Medulla oblongata (tissue), 1 donor: ENCODE measurements at regions not wholly inside any gene's neighbourhood (a gene's known extent, or its start where the extent isn't known, plus 50 kb on each side); places are given as distances from the start of the nearest gene placed in this dataset.

Source experiments
- DNase-seq: peaks from one replicate; pipeline ENCODE4 v3.0.0-alpha.2; 2015; ENCODE audit errors: extremely low spot score

DNA sequence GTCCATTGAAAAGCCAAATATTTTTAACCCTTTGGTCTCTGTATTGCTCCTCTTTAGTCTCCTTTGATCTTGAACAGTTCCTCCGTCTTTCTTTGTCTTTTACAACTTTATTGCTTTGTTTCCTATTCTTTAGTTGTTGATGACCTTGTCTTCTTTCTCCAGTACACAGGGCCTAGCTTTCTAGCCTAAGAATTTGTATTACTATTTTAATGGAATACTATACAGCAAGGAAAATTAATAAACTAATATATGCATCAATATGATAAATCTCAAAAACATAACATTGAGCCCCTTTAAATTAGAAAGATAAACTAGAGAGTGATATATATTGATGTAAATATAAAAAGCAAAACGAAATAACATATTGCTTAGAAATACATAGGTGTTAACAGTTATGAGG lies 88.7 kb downstream of the NR1D2 start:
- no peak for DNase-seq

DNA sequence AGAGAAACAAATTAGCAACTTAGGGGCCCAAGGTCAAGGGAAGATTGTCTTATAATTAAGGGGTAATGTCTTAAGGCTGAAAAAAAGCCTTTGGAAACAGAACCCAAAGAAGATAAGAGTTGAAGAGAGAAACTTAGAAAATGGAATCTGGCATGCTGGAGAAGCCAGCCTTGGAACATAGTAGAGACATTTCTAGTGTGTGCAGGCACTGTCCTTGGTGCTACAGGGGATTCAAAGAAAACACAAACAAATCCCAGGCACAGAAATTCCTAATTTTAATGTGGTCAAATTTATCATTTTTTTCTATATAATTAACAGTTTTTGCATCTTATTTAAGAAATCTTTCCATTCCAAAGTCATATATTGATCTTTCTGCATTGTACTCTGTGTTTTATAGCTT lies 89.4 kb downstream of the NR1D2 start:
- no peak for DNase-seq

DNA sequence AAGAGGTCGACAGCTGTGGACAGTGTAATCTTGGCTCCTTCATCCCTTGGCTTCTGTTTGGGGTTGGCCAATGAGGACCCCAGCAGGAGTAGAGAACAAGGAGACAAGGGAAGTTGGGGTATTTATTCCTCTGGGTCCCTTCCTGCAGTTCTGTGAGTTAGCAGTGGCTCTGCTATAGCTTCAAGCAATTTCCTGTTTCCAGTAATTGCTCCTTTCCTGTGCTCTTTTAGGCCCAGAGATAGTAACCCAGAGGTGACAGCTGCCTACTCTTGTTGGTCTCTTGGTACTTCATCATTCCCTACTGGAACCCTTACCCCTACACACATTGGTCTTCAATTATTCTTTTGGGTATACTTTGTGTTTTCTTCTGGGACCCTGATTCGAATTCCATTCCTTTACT lies 92.9 kb downstream of the NR1D2 start:
- no peak for DNase-seq

DNA sequence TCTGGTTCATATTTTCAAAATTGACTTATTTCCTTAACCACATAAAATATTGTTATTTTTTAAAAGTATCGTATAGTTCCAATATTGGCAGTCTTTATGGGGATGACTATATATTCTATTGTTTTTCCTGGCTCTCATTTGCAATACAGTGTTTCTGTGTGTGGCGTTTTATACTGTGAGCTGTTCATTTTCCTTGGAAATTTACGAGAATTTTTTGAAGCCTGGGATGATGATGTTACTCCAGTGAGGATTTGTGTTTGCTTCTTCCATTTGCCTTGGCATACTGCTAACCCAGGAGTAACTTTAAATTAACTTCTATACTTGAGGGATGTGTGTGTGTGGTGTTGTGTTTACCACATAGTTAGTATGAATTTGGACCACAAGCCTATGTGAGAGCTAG lies 95.2 kb downstream of the NR1D2 start:
- no peak for DNase-seq

DNA sequence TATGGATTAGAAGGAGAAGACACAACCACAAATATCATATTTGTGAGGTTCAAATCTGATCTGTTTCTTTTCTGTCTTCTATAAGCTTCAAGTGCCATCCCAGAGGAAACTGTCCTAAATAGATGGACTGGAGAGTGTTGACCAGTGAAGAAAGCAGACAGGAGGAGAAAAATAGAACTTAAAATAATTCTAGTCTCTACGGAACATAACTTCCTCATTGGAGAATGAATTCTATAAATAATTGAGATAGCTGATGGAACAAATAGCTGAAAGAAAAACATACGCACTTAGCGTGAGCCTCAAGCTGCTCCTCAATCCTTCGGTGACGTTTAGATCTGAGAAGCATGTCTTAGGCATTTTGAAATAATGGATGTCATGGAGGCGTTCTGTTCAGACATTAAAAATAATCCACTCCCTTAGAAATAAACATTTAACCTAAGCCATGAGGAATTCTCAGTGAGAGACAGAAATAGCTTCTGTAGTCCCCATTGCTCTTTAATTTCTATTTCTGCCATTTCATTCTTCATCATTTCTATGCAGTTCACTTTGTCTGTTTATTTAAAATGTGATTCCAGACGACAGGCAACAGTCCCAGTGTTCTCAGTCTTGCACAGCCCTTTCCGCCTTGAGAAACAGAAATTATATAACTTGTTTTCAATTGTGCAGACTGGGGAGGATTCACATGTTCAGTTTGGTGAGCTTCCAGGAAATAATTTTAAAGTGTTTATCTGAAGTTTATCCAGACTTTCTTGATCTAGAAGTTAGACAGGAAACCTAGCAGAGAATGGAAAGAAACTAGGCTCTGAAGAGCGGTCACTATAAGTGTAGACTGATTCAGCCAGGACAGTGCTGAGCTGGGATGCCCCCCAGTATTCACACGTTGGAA lies 97.3 kb downstream of the NR1D2 start:
- peak; percentile 38 for DNase-seq

- DNase-seq, result no peak
These were observed 98.1 kb downstream of the NR1D2 start for GRCh38 chr3:24043168-24043567.

DNA sequence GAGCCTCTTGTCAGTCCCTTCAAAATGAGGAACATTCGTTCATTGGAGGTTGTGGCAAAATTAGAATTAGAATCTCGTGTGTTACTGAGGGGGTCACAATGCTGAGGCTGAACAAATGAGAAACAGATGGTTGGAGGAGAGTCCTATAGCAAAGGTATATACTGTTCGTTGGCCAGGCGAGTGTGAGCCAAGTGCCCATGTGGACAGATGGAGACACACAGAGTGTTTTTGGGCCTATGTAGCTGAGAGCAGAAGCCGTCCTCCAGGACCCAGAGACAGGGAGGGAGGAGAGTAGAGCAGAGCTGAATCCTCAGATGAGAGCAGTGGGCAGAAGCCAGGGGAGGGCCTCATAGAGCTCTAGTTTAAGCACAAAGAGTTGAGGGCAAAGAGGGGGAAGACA lies 98.9 kb downstream of the NR1D2 start:
- no peak for DNase-seq

DNA sequence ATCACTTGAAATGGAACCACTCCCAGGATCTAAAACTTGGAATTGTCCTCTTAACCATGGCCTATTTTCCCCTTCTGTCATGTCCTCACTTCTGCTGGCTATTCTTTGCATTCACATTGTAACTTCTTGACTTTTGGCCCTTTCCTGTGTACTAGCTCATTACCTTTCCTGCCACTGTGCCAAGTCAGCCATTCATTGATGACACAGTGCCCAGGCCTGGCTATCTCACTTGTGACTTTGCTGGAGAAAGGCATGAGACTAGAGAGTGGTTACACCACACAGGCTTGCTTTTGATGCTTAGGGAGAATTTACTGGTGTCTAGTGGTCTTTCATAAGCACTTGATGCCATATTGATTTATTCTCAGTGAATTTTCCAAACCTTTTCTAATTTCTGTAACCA lies 101.1 kb downstream of the NR1D2 start:
- no peak for DNase-seq

DNA sequence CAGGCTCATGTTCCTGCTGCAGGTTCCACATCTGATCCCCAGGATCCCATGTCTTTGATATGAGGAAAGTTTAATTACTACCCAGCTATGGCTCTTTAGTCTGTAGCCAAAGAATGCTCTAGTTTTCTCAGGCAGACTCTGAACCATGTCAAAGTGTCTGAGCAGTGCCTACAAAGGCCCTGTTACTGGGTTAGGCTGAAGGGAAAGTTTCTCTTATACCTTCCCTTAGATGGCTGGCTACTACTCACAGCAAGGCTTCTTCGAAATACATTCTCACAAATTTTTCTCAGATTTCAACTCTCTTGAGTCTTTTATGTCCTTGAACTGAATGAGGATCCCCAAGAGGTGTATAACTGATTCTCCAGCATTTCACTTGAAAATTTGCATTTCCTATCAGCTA lies 102.4 kb downstream of the NR1D2 start:
- no peak for DNase-seq

- no peak for DNase-seq
These were observed 103.8 kb downstream of the NR1D2 start for GRCh38 chr3:24048843-24049242.

DNA sequence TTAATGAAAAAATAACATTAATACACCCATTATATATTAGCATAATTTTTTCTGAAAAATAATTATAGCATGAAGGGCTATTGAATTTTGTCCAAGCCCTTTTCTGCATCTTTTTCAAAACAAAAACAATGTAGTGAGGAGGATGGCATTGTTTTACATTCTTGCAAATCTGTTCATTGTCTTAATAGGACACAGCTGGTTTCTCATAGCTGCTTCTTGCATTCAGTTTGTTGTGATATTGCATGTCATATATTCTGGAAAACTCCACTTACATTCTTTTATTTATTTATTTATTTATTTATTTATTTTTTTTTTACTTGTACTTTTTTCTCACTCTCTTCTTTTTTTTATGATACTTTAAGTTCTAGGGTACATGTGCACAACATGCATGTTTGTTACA lies 107.4 kb downstream of the NR1D2 start:
- DNase-seq, result no peak

DNA sequence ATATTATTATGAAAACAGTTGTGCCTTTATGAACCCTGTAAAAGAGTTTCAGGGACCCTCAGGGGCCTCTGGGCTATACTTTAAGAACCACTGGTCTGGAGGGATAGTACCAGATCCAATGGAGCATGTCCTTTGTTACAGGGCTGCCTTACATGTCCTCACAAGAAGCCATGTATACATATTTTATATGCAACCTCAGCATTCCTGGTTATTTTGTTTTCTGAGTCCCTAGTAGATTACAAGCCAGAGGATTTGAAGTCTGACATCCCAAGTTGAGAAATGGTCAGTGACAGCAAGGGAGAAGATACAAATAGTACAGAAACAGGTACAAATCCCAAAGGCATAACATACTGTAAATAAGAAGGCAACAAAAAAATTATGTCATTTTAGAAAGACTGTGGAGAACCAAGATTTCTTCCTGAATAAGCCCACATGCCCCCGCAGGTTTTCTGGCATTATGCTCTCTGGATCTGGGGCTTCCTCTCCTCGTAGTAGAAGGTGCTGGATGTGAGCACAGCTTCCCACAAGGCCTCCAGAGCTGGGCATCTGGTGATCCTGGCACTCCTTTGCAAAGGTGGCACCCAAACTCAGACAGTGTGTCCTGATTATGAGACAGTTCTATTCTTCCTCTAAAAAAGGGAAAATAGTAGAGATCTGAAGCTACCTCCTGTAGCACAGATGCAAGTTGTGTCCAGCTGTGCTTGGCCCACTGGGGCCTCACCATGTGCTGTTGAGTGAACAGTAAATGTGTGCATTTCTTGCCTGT lies 114.0 kb downstream of the NR1D2 start:
- no peak for DNase-seq

DNA sequence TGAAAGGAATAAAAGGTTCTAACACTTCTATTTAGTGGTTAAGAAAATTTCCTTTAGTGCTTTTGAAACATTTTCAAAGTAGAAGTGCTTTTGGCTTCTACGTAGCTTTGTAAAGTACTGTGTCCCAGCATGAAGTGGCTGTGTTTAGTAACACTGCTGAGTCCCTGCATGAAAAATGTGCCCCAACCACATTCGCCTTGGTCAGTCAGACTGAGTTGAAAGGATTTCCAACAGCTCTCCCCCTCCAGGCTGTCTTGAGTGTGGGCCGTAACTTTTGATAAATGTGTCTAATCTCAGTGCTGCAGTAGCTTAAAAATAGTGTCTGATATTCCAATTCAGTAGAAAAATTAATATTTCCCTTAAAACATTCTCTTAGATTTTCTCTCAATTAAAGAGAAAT lies 115.0 kb downstream of the NR1D2 start:
- peak; percentile 15 for DNase-seq

DNA sequence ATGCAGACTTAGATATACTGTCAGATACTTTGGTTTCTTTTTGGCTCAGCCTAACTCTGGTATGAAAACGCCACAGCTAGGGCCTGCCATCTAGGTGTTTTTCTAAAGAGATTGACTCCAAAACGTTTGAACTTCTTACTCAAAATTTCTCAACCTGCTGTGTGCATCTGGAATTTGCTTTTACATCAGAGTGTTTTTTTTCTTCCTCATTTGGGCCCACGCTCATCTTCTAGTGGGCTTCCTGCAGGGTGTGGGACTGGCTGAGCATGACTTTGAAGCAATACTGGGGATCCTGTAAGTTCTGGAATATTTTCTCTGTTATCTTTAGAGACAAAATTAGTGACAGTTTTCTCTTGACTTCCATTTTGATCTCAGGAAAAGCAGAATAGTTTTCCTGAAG lies 117.8 kb downstream of the NR1D2 start:
- DNase-seq, result no peak
